Osteoblast (primary cell): ENCODE measurements at regions not wholly inside any gene's neighbourhood (a gene's known extent, or its start where the extent isn't known, plus 50 kb on each side); places are given as distances from the start of the nearest gene placed in this dataset.

Experiments used
- DNase-seq: peaks from one replicate; pipeline ENCODE4 v3.0.0; 2011; ENCODE audit warnings: low spot score, mixed read lengths; ENCODE audit not compliant: insufficient read length; ENCODE audit errors: missing footprints
- H2AFZ ChIP-seq: 2 replicates; pipeline ENCODE4 v1.6.0; 2011; ENCODE audit warnings: mild to moderate bottlenecking, low read length
- H3K27ac ChIP-seq: 2 replicates; pipeline ENCODE4 v1.5.1; 2011; ENCODE audit warnings: mild to moderate bottlenecking, low read depth, low read length, moderate library complexity
- H3K27me3 ChIP-seq: 2 replicates; pipeline ENCODE4 v1.6.0; 2012; ENCODE audit warnings: mild to moderate bottlenecking, control low read depth, inconsistent platforms, low read length, moderate library complexity; ENCODE audit not compliant: insufficient read depth
- H3K36me3 ChIP-seq: 2 replicates; pipeline ENCODE4 v1.5.1; 2011; ENCODE audit warnings: mild to moderate bottlenecking, low read length, control low read depth, moderate library complexity; ENCODE audit not compliant: insufficient read depth
- H3K4me1 ChIP-seq: 2 replicates; pipeline ENCODE4 v1.5.1; 2011; ENCODE audit warnings: mild to moderate bottlenecking, low read length, control low read depth, moderate library complexity; ENCODE audit not compliant: insufficient read depth
- H3K4me2 ChIP-seq: 2 replicates; pipeline ENCODE4 v1.6.0; 2011; ENCODE audit warnings: mild to moderate bottlenecking, low read length; ENCODE audit not compliant: insufficient read depth
- H3K4me3 ChIP-seq: fragments of 200-600 bp; sonication (generic); 3 replicates; pipeline ENCODE4 v1.5.1; 2012; ENCODE audit warnings: mild to moderate bottlenecking, low read length, inconsistent platforms; ENCODE audit not compliant: insufficient read depth
- H3K79me2 ChIP-seq: 2 replicates; pipeline ENCODE4 v1.6.0; 2012; ENCODE audit warnings: mild to moderate bottlenecking, low read length, control low read depth, inconsistent platforms; ENCODE audit not compliant: insufficient read depth
- H3K9me3 ChIP-seq: 2 replicates; pipeline ENCODE4 v1.5.1; 2011; ENCODE audit warnings: low read depth, low read length, control low read depth
- H4K20me1 ChIP-seq: 2 replicates; pipeline ENCODE4 v1.6.0; 2012; ENCODE audit warnings: mild to moderate bottlenecking, low read length, control low read depth; ENCODE audit not compliant: insufficient read depth
- TF ChIP-seq, protein P1 (sequence below): IDR thresholded peaks from 2 replicates; pipeline ENCODE4 v1.5.1; 2011; ENCODE audit warnings: mild to moderate bottlenecking, low read depth, low read length, moderate library complexity; ENCODE audit errors: extremely low read depth

DNA sequence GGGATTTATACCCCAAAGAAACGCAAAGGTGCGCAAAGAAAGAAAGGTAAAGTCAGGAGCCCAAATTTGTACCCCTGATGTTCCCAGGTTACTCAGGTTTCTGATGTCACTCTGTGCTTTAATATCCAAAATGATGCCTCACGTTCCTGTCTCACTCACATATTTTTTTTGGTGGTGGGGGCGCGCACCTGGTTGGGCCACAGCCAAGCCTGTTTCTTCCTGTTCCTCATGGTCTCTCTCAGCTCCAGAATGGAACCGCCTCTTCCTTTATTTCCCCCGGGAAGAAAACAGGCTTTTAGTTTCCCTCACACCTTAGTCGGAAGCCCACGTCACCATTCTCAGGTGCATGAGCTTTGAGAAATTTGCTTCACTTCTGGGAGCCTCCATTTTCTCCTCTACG, 118.3 kb upstream of the BOD1 start:
- H3K27me3 ChIP-seq, result no peaks in the 10 kb centered on the region
- H3K36me3 ChIP-seq, result no peaks in the 10 kb centered on the region
- H3K79me2 ChIP-seq, result no peaks in the 10 kb centered on the region
- no peaks in the 10 kb centered on the region for H3K4me1 ChIP-seq
- no peaks in the 10 kb centered on the region for H3K9me3 ChIP-seq
- H3K4me3 ChIP-seq, result no peak overlapping the region
- H3K27ac ChIP-seq, result no peak overlapping the region
- no peaks in the 10 kb centered on the region for H4K20me1 ChIP-seq
- TF ChIP-seq, protein P1, sequence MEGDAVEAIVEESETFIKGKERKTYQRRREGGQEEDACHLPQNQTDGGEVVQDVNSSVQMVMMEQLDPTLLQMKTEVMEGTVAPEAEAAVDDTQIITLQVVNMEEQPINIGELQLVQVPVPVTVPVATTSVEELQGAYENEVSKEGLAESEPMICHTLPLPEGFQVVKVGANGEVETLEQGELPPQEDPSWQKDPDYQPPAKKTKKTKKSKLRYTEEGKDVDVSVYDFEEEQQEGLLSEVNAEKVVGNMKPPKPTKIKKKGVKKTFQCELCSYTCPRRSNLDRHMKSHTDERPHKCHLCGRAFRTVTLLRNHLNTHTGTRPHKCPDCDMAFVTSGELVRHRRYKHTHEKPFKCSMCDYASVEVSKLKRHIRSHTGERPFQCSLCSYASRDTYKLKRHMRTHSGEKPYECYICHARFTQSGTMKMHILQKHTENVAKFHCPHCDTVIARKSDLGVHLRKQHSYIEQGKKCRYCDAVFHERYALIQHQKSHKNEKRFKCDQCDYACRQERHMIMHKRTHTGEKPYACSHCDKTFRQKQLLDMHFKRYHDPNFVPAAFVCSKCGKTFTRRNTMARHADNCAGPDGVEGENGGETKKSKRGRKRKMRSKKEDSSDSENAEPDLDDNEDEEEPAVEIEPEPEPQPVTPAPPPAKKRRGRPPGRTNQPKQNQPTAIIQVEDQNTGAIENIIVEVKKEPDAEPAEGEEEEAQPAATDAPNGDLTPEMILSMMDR, result no peak
- H2AFZ ChIP-seq, result no peak overlapping the region
- no peak overlapping the region for H3K4me2 ChIP-seq
- no peak for DNase-seq

DNA sequence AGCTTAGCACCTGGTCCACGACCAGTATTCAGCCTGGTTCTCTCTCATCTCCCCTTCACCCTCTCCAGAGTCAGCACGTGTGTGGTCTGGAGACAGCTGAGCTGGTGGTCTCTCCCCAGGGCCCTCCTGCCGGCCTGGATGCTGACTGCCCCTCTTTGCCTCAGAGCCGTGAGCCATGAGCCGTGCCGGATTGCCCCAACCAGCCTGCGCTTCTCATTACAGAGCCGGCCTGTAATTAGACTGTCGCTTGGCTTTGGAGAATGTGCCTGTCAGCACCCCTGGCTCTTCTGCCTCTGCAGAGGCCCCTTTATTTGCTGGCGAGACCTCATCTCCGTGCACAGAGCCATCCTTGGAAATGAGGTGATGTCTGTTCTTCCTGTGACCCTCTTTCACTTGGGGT, 118.7 kb upstream of the BOD1 start:
- no peak for DNase-seq
- no peak overlapping the region for H3K4me2 ChIP-seq
- H3K79me2 ChIP-seq, result no peaks in the 10 kb centered on the region
- no peaks in the 10 kb centered on the region for H3K36me3 ChIP-seq
- no peaks in the 10 kb centered on the region for H3K4me1 ChIP-seq
- no peaks in the 10 kb centered on the region for H3K9me3 ChIP-seq
- no peak overlapping the region for H2AFZ ChIP-seq
- H3K27ac ChIP-seq, result no peak overlapping the region
- no peaks in the 10 kb centered on the region for H4K20me1 ChIP-seq
- no peaks in the 10 kb centered on the region for H3K27me3 ChIP-seq
- TF ChIP-seq, protein P1, result no peak
- no peak overlapping the region for H3K4me3 ChIP-seq

DNA sequence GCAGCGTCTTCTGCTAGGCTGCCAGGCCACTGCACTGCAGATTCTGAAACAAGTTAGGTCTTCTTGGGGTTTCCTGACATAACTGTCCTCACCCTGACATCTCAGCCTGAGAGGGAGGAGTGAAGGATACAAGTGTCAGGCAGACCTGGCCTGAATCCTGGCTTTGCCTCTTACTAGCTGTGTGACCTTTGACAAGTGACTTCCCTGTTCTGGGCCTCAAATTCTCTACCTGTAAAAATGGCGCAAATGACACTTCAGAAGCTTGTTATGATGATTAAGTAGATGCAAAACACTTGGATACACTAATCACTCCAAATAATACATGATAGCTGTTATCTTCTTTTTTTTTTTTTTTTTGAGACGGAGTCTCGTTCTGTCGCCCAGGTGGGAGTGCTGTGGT, 119.2 kb upstream of the BOD1 start:
- no peak overlapping the region for H3K27ac ChIP-seq
- TF ChIP-seq, protein P1, result no peak
- no peaks in the 10 kb centered on the region for H4K20me1 ChIP-seq
- H2AFZ ChIP-seq, result no peak overlapping the region
- H3K27me3 ChIP-seq, result no peaks in the 10 kb centered on the region
- no peaks in the 10 kb centered on the region for H3K4me1 ChIP-seq
- H3K36me3 ChIP-seq, result no peaks in the 10 kb centered on the region
- DNase-seq, result no peak
- no peaks in the 10 kb centered on the region for H3K79me2 ChIP-seq
- no peak overlapping the region for H3K4me2 ChIP-seq
- H3K4me3 ChIP-seq, result no peak overlapping the region
- H3K9me3 ChIP-seq, result no peaks in the 10 kb centered on the region

DNA sequence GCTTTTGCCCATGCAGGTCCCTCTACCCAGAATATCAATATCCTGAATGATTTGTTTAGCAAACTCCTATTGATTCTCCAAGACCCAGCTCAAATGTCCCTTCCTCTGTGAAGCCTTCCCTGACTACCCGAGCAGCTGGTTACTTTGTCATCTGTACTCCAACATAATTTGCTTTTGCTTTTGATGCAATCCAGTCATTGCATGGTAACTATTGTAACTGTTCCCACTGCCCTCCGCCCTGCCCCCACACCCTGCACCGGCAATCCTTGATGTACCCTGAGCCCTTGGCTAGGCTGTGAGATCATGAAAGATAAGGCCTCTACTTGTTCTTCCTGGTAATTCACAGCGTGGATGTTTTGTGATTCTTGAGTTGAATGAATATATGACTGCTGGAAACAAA, 119.9 kb upstream of the BOD1 start:
- Histone ChIP-seq H3K79me2 (no peaks in the 10 kb centered on the region), H4K20me1 (no peaks in the 10 kb centered on the region), H3K9me3 (no peaks in the 10 kb centered on the region), H3K27ac (no peak overlapping the region), H3K4me2 (no peak overlapping the region), H3K4me3 (no peak overlapping the region), H3K36me3 (no peaks in the 10 kb centered on the region), H3K27me3 (no peaks in the 10 kb centered on the region), H3K4me1 (no peaks in the 10 kb centered on the region), H2AFZ (no peak overlapping the region)
- TF ChIP-seq, protein P1, result no peak
- DNase-seq, result no peak
